Kidney (tissue), 13 donors: ENCODE measurements at regions not wholly inside any gene's neighbourhood (a gene's known extent, or its start where the extent isn't known, plus 50 kb on each side); places are given as distances from the start of the nearest gene placed in this dataset.
A peak's percentile ranks its signal among the peaks of the same experiment; 100 is the strongest.

Experiments used
- DNase-seq, 5 donors: peaks; one replicate each; pipeline ENCODE4 v3.0.0-alpha.2; 2013 to 2020
- FAIRE-seq: peaks from 2 replicates; lab custom pipeline; 2012; peaks lifted over from hg19 to GRCh38; lab: Jason Lieb, UNC
- H3K27ac ChIP-seq, 2 donors: one replicate each; pipeline ENCODE4 v1.7.0; 2013; ENCODE audit warnings: low read depth in 2 of 2, low read length in 2 of 2, inconsistent platforms in 1 of 2
- H3K27me3 ChIP-seq: one replicate; pipeline ENCODE4 v1.7.1; 2013; ENCODE audit warnings: low read length, inconsistent platforms; ENCODE audit not compliant: control insufficient read depth, insufficient read depth
- H3K36me3 ChIP-seq, 3 donors: one replicate each; pipeline versions ENCODE4 v1.7.0 to v1.7.1; 2013; ENCODE audit warnings: low read length in 3 of 3, control low read depth in 1 of 3, inconsistent platforms in 1 of 3; ENCODE audit not compliant: insufficient read depth in 3 of 3, control insufficient read depth in 2 of 3
- H3K4me1 ChIP-seq, 3 donors: one replicate each; pipeline versions ENCODE4 v1.7.0 to v1.7.1; 2013; ENCODE audit warnings: low read length in 3 of 3, inconsistent platforms in 1 of 3, low read depth in 1 of 3; ENCODE audit not compliant: control insufficient read depth in 2 of 3, insufficient read depth in 2 of 3
- H3K4me3 ChIP-seq, 3 donors: one replicate each; pipeline versions ENCODE4 v1.7.0 to v1.8.1; 2013; ENCODE audit warnings: low read length in 3 of 3, control low read depth in 1 of 3, inconsistent platforms in 1 of 3
- H3K9ac ChIP-seq, 3 donors: one replicate each; pipeline versions ENCODE4 v1.7.0 to v1.7.1; 2013; ENCODE audit warnings: low read length in 3 of 3, control low read depth in 1 of 3, inconsistent platforms in 1 of 3
- H3K9me3 ChIP-seq, 3 donors: one replicate each; pipeline versions ENCODE4 v1.7.0 to v1.7.1; 2013; ENCODE audit warnings: low read length in 3 of 3, control low read depth in 1 of 3, inconsistent platforms in 1 of 3; ENCODE audit not compliant: control insufficient read depth in 2 of 3, insufficient read depth in 1 of 3
- intact Hi-C: fragments of 100-400 bp; cut with DNase I; formaldehyde crosslinking; loops from one replicate; pipeline ENCODE4 v1.11.1; 2022
- TF ChIP-seq, protein P1 (sequence below): IDR thresholded peaks from 3 replicates; pipeline ENCODE4 v1.5.1; 2012; ENCODE audit warnings: mild to moderate bottlenecking, moderate library complexity, borderline replicate concordance; ENCODE audit not compliant: insufficient read depth; ENCODE audit errors: extremely low read depth
- donor health status: control.
- donor health status: control.
- donor health status: control.
- donor health status: control.
- donor health status: control.
- donor health status: DM: yes; HTN: yes; CAD: no.
- donor health status: Normal renal cell carcinoma (clear cell type).

DNA sequence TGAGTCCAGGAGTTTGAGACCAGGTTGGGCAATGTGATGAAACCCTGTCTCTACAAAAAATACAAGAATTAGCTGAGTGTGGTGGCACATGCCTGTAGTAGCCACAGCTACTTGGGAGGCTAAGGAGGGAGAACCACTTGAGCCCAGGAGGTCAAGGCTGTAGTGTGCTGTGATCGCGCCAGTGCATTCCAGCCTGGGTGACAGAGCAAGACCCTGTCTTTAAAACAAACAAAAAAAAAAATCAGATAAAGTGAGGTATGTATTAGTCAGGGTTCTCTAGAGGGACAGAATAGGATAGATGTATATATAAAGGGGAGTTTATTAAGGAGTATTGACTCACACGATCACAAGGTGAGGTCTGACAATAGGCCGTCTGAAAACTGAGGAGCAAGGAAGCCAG is 101.5 kb upstream of the GPR26 start:
- FAIRE-seq, result no peak
- TF ChIP-seq, protein P1, sequence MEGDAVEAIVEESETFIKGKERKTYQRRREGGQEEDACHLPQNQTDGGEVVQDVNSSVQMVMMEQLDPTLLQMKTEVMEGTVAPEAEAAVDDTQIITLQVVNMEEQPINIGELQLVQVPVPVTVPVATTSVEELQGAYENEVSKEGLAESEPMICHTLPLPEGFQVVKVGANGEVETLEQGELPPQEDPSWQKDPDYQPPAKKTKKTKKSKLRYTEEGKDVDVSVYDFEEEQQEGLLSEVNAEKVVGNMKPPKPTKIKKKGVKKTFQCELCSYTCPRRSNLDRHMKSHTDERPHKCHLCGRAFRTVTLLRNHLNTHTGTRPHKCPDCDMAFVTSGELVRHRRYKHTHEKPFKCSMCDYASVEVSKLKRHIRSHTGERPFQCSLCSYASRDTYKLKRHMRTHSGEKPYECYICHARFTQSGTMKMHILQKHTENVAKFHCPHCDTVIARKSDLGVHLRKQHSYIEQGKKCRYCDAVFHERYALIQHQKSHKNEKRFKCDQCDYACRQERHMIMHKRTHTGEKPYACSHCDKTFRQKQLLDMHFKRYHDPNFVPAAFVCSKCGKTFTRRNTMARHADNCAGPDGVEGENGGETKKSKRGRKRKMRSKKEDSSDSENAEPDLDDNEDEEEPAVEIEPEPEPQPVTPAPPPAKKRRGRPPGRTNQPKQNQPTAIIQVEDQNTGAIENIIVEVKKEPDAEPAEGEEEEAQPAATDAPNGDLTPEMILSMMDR, result no peak
- intact Hi-C loops, result no loop called here
- Histone ChIP-seq H3K36me3 (no peaks in the 10 kb centered on the region), H3K27ac (no peak overlapping the region), H3K9me3 (no peaks in the 10 kb centered on the region), H3K4me3 (no peak overlapping the region), H3K9ac (no peak overlapping the region), H3K27me3 (no peaks in the 10 kb centered on the region), H3K4me1 (no peaks in the 10 kb centered on the region)
- no peak for DNase-seq

DNA sequence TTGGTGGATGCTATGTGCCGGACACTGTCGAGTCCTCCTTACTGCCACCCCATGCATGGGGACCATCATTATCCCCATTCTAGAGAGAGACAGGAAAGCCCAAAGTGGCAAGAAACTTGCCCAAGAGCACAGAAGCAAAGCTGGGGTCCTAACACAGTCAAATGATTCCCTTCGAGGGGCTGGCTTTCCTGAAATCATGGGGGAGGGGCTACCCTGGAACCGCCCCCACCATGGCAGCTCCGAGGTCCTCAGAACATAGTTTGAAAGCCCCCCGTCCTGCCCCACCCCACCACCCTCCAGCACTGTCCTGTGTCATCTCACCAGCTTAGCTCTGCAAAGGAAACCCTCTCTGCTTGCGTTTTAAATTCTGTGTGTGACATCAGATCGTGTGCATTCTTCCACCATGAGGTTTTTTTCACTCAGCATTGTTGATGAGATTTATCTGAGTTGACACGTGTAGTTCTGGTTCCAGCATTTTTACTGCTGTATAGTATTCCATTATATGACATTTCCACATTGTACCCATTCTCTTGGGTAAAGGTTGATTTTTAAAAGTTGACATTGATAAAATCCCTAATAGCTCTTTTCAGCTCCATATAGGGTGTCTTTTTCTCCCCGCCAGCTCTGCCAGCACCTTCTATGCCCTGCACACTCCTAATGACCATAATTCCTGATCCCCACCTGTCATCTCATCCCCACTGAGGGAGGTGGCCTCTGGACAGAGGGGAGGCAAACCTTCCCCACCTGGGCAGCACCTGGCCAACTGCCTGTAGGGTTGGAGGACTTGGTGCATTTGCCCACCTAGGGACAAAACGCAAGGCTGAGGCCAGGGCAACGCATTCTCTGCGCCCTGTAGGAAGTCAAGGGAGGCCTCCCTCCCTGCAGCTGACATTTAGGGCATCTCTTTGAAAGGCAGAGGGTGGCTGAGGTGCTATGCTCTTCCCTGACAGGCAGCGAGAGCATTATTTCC is 100.2 kb upstream of the GPR26 start:
- no peak for FAIRE-seq
- H3K27me3 ChIP-seq, result no peaks in the 10 kb centered on the region
- H3K36me3 ChIP-seq, result no peaks in the 10 kb centered on the region

DNA sequence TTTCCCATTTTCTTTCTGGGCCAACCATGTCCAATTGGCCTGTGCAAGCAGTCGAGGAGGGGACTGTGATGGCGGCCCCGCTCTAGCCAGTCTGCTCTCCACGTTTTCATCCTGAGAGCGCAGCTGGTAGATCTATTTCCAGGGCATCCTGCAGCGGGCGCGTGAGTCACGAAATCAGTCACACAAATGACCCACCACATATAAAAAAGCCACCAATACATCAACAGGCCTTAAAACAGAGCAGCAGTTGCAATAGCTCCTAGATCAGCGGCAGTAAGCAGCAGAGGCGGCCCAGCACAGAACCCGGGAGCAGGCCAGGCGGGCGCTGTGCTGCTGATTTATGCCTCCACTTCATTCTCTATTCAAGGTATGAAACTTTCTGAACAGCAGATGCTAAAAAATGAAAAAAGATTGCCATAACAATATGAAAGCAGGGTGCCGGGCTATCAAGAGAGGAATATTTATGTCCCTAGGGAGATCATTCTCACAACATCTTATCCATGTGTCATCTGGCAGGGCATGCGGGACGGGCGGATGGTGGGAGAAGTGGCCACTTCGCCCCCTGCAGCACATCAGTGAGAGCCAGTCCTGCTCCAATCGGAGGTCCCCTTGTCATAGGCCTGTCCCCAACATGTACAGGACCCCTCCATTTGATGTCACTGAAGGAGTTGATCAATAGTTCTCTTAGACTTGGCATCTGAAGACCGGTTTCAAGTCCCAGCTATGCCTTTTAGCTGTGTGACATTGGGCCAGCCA is 98.0 kb upstream of the GPR26 start:
- H3K27me3 ChIP-seq, result no peaks in the 10 kb centered on the region
- intact Hi-C loops, result no loop called here
- FAIRE-seq, result no peak
- no peaks in the 10 kb centered on the region for H3K9me3 ChIP-seq
- H3K4me3 ChIP-seq, result no peak overlapping the region
- no peak overlapping the region for H3K9ac ChIP-seq
- no peaks in the 10 kb centered on the region for H3K4me1 ChIP-seq
- H3K36me3 ChIP-seq, result no peaks in the 10 kb centered on the region
- H3K27ac ChIP-seq, result no peak overlapping the region
- DNase-seq, result no peak
- TF ChIP-seq, protein P1, result no peak

More for the DNA sequence above, 100.2 kb upstream of the GPR26 start:
- intact Hi-C loops, result no loop called here
- Histone ChIP-seq H3K4me3 (no peak overlapping the region), H3K4me1 (no peaks in the 10 kb centered on the region), H3K27ac (no peak overlapping the region), H3K9ac (no peak overlapping the region), H3K9me3 (no peaks in the 10 kb centered on the region)
- TF ChIP-seq, protein P1, result no peak
- peak in 1 of 5 donors; percentile 14 for DNase-seq
